ENCODE measurements at regions not wholly inside any gene's neighbourhood (a gene's known extent, or its start where the extent isn't known, plus 50 kb on each side); places are given as distances from the start of the nearest gene placed in this dataset.

DNA sequence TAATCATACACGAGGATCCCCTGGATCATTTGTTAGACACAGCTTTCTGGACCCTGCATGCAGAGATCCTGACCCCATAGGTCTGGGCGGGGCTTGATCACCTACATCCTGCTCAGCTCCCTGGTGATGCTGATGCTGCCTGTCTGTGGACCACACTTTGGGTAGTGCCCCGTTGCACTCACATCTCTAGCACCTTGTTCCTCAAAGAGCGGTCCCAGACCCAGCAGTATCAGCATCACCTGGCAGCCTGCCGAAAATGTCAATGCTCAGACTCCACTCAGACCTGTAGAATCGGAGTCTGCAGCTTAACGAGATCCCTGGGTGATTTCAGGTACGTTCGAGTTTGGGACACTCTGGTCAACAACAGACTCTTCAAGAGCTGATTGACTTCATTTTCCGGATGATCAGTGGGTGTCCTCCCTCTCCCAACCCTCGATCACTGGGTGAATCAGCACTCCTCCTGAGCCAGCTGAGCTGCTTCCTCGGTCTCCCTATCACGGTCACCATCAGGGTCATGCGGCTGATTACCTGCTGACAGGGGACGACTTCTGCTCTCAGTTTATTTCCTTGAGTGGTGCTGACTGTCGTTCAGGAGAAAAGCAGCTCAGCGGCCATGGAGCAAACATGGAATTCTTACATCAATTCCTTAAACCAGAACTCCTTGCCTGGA, 150.6 kb upstream of the RAB12 start:
- DNase-seq (ENCODE audit: low read depth in 2 of 2): no peak

DNA sequence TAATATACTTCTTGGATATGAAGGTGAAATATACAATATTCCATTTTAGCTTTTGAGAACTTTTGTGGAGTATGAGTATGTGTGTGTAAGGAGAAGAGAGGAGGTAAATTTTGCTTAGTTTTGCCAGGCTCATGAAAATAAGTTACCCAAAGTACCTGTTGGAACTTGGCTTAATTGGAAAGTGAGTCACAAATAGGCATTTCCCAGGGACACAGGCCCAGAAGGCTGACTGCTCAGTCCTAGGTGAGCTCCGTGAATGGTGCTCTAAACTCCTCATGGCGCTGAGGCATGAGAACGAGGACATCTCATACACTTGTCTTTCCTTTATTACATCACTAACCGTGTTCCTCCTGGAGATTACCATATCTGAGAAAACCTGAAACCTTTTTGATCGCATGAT, 148.5 kb upstream of the RAB12 start:
- DNase-seq (ENCODE audit: low read depth in 2 of 2): no peak

DNA sequence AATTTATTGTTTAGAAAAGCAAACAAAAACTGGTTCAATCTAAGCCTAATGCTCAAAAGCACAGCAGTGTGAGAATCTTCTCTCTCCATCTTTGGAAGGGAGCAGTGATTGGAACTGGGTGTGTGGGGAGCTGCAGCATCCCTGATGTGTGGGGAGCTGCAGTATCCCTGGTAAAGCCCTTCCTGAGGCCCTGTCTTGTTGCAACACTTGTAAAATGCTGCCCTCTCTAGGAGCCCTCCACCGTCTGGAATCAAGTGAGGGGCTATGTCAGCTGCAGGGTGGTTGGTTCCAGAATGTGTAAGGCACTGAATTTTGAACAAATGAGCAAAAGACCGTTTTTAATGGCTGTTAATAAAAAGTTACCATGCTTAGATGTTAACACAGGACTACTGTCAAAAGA, 147.7 kb upstream of the RAB12 start:
- no peak for DNase-seq (ENCODE audit: low read depth in 2 of 2)

GRCh38 chr18:8462651-8463185, 146.5 kb upstream of the RAB12 start:
- DNase-seq (ENCODE audit: low read depth in 2 of 2): no peak

DNA sequence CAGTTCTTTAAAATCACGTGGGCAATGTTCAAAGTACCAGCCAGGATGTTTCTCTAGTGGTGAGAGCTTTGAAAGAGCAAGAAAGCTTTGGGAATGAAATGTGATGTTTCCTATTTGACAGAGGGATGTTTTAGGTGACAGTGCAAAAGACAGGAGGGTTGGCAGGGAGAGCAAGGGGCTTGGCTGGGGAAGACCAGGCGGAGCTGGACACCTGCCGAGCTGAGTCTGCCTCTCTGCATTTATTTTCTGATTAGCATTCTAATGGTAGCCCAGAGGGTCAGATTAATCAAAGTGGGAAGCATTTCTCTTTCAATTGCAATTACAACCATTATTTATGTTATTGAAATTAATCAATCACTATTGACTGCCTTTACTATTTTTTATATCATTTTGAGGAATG, 145.4 kb upstream of the RAB12 start:
- DNase-seq (ENCODE audit: low read depth in 2 of 2): no peak

DNA sequence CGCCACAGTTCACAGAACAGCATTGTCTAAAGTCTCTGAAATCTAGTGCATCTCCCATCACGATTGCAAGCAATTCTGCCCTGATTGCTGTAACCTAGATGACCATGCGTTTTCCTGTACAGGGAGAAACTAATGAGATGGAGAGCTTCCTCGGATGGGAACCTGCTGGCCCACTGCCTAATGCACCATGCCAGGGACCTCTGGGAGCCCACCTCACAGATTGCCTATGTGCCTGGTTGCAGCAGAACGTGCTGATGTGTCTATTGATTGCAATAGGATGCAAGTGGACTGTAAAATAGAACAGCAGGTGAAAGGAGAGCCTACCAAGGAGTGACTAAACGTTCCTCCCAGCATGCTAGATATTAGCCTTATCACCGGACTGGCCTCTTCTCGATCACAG, 141.0 kb upstream of the RAB12 start:
- DNase-seq (ENCODE audit: low read depth in 2 of 2): no peak

GRCh38 chr18:8468921-8469335, 140.3 kb upstream of the RAB12 start:
- no peak for DNase-seq (ENCODE audit: low read depth in 2 of 2)

DNA sequence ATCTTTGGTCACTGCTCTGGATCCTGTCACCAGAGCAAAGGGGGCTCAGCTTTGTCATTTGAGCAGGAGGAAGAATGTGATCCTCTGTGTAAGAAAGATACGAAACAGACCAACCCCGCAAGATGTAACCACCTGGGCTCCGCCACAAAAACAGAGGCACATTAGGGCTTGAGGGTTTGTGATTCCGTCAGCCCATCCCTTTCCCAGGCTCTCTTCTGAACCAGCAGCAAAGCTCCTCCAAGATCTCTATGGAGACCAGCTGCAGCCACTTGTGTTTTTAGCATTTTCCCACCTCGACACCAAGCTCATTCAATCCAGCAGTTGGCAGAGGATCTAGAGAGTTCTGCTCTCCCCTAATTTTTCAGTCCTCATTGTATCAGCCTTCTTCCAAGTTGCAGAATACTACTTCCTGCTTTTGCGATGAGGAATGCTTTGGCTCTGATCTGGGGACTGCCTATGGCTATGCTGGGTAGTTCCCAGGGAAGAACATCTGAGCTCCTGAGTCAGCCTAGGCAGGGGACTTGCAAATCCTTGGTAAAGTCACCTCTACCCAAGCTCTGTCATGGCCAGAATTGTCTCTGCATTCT, 139.6 kb upstream of the RAB12 start:
- no peak for DNase-seq (ENCODE audit: low read depth in 2 of 2)

- DNase-seq (ENCODE audit: low read depth in 2 of 2): no peak
Measured at GRCh38 chr18:8471372-8471771, 137.9 kb upstream of the RAB12 start.

DNA sequence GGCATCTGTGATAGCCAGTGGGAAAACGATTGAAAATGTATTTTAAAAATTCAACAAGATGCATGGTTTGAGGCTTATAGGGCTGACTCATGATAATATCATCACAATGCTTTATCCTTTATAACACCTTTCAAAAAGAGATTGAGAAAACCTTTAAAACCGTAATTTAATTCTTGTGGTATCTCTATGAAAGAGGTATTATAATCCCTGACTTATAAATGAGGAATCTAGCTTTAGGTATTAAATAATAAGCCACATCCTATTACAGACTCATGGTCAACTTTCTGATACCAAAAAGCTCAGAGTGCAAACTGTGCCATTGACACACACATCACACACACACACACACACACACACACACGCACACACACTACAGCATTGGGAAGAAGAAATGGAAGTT, 134.6 kb upstream of the RAB12 start:
- no peak for DNase-seq (ENCODE audit: low read depth in 2 of 2)

- DNase-seq (ENCODE audit: low read depth in 2 of 2): no peak
Measured at GRCh38 chr18:8477615-8478014, 131.6 kb upstream of the RAB12 start.

DNA sequence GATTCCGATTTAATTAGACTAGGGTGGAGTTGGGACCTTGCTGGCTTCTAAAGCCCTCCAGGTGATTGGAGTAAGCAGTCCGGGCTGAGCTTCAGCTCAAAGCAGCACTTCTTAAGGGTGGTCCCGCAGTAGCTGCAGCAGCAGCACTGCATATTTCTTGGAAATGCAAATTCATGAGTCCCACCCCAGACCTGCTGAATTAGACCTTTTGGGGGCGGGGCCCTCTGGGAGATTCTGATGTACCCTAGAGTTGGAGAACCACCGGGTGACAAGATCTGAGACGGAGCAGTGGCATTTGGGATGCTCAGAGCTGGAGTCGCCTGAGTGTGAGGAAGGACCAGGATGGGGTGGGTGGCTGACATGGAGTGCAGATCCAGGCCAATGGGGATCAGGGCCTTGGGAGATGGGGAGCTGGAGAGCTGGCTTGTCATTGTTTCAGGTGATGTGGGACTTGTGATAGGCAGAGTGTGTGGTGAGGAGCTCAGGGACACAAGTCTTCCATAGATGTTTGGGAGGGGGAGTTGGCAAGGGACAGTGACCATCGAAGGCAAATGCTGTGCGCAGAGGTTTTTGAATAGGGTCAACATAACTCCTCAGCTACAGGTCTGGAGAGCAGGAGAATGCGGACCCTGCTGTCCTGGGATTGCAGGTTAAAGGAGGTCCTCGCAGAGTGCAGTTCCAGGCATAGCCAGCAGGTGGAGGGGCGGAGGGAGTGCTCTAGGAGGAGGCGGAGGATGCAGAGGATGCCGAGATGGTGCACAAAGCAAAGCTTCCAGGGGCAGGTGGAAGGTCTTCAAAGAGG, 130.9 kb upstream of the RAB12 start:
- DNase-seq (ENCODE audit: low read depth in 2 of 2): peak; percentile 18 to 49

DNA sequence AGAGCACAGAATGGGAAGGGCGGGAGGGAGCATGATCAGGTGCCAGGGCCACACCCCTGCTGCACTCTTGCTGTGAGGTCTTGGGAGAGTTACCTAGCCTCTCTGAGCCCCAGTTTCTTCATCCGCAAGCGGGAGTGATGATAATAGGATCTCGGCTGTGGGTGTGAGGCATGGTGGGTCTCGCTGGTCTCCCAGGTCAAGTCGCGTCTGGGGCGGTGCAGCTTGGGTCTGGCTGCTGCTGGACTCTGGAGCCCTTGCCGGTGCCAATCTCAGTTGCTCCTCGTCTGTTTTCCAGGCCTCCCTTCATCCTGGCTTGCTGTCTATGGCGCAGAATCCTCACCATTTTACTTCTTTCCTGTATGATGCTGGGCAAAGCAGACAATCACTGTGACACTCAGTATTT, 130.3 kb upstream of the RAB12 start:
- DNase-seq (ENCODE audit: low read depth in 2 of 2): no peak

DNA sequence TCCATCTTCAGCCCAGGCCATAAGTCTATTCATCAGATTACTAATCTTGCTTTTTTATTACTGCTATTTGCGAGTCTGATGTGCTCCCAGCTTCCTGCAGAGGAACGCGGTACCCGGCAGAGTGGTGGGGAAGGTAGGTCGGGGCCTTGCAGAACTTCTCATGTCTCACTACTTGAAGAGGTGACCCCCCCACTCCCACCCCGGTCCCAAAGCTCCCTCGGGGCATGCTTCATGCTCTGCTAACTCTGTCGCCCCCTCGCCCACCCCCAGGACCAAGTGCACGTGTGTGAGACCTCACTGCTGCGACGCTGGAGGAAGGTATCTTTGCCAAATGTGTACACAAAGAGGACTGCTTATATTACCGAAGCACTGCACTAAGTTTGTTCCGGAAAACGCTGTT, 129.4 kb upstream of the RAB12 start:
- DNase-seq (ENCODE audit: low read depth in 2 of 2): no peak

DNA sequence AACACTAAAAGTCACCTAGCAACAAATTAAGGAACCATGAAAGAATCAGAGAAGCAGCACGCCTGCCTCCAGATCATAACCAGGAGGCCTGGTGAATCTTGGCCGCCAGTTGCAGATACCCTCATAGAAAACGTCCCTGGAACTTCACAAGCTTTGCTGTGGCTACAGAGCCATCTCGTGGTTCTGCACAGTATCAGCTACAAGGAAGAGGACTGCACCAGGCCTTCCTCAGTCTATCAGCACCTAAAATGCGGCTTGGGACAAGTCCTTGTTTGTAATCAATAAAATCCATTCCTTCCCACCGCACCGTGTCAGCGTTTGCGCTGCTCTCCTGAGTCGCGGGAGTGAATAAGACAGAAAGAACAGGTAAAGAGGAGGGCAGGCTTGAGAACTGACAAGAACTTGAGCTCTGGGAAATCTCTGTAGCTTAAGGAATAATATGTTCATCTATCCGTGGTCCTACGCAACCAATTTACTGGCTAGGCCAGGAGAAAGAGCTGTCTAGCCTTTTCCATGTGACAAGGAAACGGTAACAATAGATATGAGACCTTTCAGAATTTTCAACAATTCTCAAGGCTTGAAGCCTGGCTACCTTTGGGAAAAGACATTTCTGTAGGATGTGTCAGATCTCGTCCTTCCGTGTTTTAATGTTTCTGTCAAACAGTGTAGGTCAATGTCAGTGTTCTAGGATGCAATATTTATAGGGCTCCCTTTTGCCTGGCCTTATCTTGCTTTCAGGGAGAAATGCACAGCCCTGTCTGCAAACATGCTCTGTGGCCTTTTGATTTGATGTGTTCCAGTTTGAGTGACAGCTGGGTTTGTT, 128.5 kb upstream of the RAB12 start:
- DNase-seq (ENCODE audit: low read depth in 2 of 2): no peak

DNA sequence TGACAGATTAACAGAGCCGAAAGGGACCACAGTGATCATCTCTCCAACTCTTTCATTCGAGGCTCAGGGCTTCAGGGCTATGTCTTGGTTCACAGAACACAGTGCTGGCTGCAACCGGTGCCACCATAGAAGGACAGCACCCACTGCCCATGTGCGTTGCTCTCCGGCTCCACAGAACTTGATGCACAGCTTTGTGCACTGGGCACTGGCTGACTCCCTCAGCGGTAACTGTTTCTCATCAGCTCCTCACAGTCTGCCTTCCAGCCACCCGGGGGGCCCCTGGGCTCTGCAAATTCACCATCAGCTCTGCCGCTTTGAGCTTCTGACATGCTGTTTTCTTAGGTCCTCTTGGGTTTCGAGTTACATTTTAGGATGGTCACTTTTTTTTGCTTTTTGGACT, 124.3 kb upstream of the RAB12 start:
- no peak for DNase-seq (ENCODE audit: low read depth in 2 of 2)

- no peak for DNase-seq (ENCODE audit: low read depth in 2 of 2)
Measured at GRCh38 chr18:8489761-8490160, 119.5 kb upstream of the RAB12 start.

GRCh38 chr18:8491516-8491915, 117.7 kb upstream of the RAB12 start:
- no peak for DNase-seq (ENCODE audit: low read depth in 2 of 2)

GRCh38 chr18:8493141-8493540, 116.1 kb upstream of the RAB12 start:
- no peak for DNase-seq (ENCODE audit: low read depth in 2 of 2)

DNA sequence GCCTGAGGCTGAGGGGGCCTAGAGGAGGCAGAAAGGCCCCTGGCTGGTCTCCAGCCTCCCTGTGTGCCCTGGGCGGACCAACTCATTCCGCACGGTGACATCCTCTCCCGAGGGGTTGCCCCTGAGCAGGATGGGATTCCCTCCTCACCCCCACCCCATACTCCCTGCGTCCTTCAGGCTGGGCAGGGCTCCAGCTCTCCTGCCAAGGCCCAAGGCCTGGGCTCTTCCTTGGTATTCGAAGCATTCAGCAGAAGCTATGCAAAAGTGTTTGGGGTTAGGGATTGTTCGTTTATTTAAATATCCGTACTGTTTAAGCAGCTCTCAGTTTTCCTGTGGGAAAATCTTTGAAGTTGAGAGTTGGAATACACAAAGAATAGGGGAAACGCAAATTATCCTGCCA, 113.1 kb upstream of the RAB12 start:
- no peak for DNase-seq (ENCODE audit: low read depth in 2 of 2)

GRCh38 chr18:8498905-8499304, 110.3 kb upstream of the RAB12 start:
- no peak for DNase-seq (ENCODE audit: low read depth in 2 of 2)

Measured in stimulated activated CD4-positive, alpha-beta T cell treated with anti-CD3 and anti-CD28 coated beads, Interleukin-1b, Interleukin-23, amount 100 ng/mL, for 4 hours (primary cell).